Gastrocnemius medialis (tissue), 4 donors: ENCODE measurements at regions not wholly inside any gene's neighbourhood (a gene's known extent, or its start where the extent isn't known, plus 50 kb on each side); places are given as distances from the start of the nearest gene placed in this dataset.

Experiments used
- ATAC-seq, 2 donors: fragments of 150-250 bp; one replicate each; pipeline ENCODE4 v1.9.1; 2016
- DNase-seq, 2 donors: peaks; one replicate each; pipeline ENCODE4 v3.0.0-alpha.2; 2019
- H3K27ac ChIP-seq, 4 donors: fragments of 200-600 bp; sonication (generic); 1 replicate in 1 of 4; 2 replicates in 3 of 4; pipeline ENCODE4 v1.5.1; 2016 to 2018; ENCODE audit warnings: mild to moderate bottlenecking in 2 of 4, moderate library complexity in 1 of 4
- H3K27me3 ChIP-seq, 3 donors: fragments of 200-600 bp; sonication (generic) in 2 of 3; 1 replicate in 1 of 3; 2 replicates in 2 of 3; pipeline versions ENCODE4 v1.5.1 to v1.6.0; 2016 to 2019; ENCODE audit warnings: mild to moderate bottlenecking in 1 of 3, moderate library complexity in 1 of 3
- H3K36me3 ChIP-seq, 2 donors: fragments of 200-600 bp; sonication (generic) in 1 of 2; one replicate each; pipeline ENCODE4 v1.5.1; 2017 to 2018
- H3K4me1 ChIP-seq, 2 donors: fragments of 200-600 bp; sonication (generic) in 1 of 2; one replicate each; pipeline ENCODE4 v1.5.1; 2016 to 2017; ENCODE audit warnings: mild to moderate bottlenecking in 2 of 2
- H3K4me3 ChIP-seq, 4 donors: fragments of 200-600 bp; sonication (generic) in 3 of 4; 1 replicate in 1 of 4; 2 replicates in 3 of 4; pipeline ENCODE4 v1.5.1; 2016 to 2019; ENCODE audit warnings: mild to moderate bottlenecking in 2 of 4
- H3K9me3 ChIP-seq, 3 donors: fragments of 200-600 bp; sonication (generic) in 2 of 3; 1 replicate in 1 of 3; 2 replicates in 2 of 3; pipeline ENCODE4 v1.5.1; 2016 to 2019
- POLR2A ChIP-seq, 2 donors: fragments of 450-650 bp; IDR thresholded peaks; one replicate each; pipeline ENCODE4 v1.6.1; 2017; ENCODE audit warnings: antibody characterized with exemption in 2 of 2, mild to moderate bottlenecking in 2 of 2, moderate library complexity in 2 of 2
- in situ Hi-C, 4 donors: fragments of 200-750 bp; cut with MboI; loops; one replicate each; pipeline versions ENCODE4 v1.15.0 to v1.8.0; 2017; ENCODE audit warnings: low sequenced_read_pairs in 4 of 4
- intact Hi-C: fragments of 100-400 bp; cut with DNase I; formaldehyde crosslinking; loops from one replicate; pipeline ENCODE4 v1.15.1; 2023; ENCODE audit warnings: low total_unique reads
- TF ChIP-seq, protein P1 (sequence below), 5 experiments: fragments of 450-650 bp in 3 of 5; fragments of 200-600 bp in 2 of 5; sonication (generic) in 2 of 5; IDR thresholded peaks in 4 of 5; conservative IDR thresholded peaks in 1 of 5; 1 replicate in 4 of 5; 2 replicates in 1 of 5; pipeline ENCODE4 v1.5.1; 2016 to 2019; ENCODE audit warnings: antibody characterized with exemption in 5 of 5, mild to moderate bottlenecking in 3 of 5, moderate library complexity in 3 of 5

DNA sequence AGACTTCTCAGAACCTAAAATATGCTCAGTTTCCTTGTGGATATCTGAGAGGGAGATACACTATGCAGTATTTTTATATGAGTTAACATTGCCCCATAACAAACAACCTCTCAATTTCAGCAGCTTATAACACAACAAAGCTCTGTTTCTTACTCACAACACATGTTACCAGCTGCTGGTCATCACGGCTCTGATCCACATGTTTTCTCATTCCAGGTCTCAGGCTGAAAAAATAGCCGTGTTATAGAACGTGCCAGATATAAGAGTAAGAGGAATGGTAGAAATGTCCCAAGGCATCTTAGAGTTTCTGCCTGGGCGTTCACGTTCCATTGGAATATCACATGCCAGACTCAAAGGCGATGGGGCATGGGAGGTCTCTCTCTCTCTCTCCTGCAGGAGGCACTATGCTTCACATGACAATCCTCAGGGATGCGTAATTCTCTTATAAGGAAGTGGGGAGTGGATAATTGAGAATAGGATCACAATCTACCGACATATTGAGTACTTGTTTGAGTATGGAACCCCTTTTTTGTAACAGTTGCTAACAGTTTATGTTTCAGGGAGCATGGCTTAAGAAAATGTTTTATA lies 246.6 kb downstream of the NHLRC3 start:
- ATAC-seq (no peak), DNase-seq (no peak)
- no peaks in the 10 kb centered on the region for H3K27me3 ChIP-seq
- in situ Hi-C loops = no loop called here
- H3K4me3 ChIP-seq = no peak overlapping the region
- H3K4me1 ChIP-seq = no peaks in the 10 kb centered on the region
- no peak for TF ChIP-seq POLR2A (IDR thresholded peaks at IDR 0.05)
- TF ChIP-seq, protein P1, sequence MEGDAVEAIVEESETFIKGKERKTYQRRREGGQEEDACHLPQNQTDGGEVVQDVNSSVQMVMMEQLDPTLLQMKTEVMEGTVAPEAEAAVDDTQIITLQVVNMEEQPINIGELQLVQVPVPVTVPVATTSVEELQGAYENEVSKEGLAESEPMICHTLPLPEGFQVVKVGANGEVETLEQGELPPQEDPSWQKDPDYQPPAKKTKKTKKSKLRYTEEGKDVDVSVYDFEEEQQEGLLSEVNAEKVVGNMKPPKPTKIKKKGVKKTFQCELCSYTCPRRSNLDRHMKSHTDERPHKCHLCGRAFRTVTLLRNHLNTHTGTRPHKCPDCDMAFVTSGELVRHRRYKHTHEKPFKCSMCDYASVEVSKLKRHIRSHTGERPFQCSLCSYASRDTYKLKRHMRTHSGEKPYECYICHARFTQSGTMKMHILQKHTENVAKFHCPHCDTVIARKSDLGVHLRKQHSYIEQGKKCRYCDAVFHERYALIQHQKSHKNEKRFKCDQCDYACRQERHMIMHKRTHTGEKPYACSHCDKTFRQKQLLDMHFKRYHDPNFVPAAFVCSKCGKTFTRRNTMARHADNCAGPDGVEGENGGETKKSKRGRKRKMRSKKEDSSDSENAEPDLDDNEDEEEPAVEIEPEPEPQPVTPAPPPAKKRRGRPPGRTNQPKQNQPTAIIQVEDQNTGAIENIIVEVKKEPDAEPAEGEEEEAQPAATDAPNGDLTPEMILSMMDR (IDR thresholded peaks at IDR 0.05 in 4 of 5, conservative IDR thresholded peaks at IDR 0.05 in 1 of 5) = no peak
- H3K36me3 ChIP-seq = no peaks in the 10 kb centered on the region
- no peaks in the 10 kb centered on the region for H3K9me3 ChIP-seq
- H3K27ac ChIP-seq = no peak overlapping the region
- intact Hi-C loops = no loop called here
